ENCODE measurements at regions not wholly inside any gene's neighbourhood (a gene's known extent, or its start where the extent isn't known, plus 50 kb on each side); places are given as distances from the start of the nearest gene placed in this dataset.

GRCh38 chr6:128738112-128738511 lies 144.8 kb upstream of the LAMA2 start:
- TF ChIP-seq EZH2 (IDR thresholded peaks at IDR 0.05; ENCODE audit: low read depth, unreplicated experiment) = no peak
- TF ChIP-seq CTCF (conservative IDR thresholded peaks at IDR 0.05; ENCODE audit: low read depth in 2 of 2) = no peak
- TF ChIP-seq, protein P1, sequence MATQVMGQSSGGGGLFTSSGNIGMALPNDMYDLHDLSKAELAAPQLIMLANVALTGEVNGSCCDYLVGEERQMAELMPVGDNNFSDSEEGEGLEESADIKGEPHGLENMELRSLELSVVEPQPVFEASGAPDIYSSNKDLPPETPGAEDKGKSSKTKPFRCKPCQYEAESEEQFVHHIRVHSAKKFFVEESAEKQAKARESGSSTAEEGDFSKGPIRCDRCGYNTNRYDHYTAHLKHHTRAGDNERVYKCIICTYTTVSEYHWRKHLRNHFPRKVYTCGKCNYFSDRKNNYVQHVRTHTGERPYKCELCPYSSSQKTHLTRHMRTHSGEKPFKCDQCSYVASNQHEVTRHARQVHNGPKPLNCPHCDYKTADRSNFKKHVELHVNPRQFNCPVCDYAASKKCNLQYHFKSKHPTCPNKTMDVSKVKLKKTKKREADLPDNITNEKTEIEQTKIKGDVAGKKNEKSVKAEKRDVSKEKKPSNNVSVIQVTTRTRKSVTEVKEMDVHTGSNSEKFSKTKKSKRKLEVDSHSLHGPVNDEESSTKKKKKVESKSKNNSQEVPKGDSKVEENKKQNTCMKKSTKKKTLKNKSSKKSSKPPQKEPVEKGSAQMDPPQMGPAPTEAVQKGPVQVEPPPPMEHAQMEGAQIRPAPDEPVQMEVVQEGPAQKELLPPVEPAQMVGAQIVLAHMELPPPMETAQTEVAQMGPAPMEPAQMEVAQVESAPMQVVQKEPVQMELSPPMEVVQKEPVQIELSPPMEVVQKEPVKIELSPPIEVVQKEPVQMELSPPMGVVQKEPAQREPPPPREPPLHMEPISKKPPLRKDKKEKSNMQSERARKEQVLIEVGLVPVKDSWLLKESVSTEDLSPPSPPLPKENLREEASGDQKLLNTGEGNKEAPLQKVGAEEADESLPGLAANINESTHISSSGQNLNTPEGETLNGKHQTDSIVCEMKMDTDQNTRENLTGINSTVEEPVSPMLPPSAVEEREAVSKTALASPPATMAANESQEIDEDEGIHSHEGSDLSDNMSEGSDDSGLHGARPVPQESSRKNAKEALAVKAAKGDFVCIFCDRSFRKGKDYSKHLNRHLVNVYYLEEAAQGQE (IDR thresholded peaks at IDR 0.05; ENCODE audit: unreplicated experiment) = no peak

All from GM23338 (cell line).